ENCODE measurements at regions not wholly inside any gene's neighbourhood (a gene's known extent, or its start where the extent isn't known, plus 50 kb on each side); places are given as distances from the start of the nearest gene placed in this dataset.

GRCh38 chr16:48959204-48959603 lies 322.4 kb downstream of the CBLN1 start:
- TF ChIP-seq CTCF (IDR thresholded peaks at IDR 0.05) (no peak), POLR2A (IDR thresholded peaks at IDR 0.05) (no peak)
